HG03066 (cell line): ENCODE measurements at regions not wholly inside any gene's neighbourhood (a gene's known extent, or its start where the extent isn't known, plus 50 kb on each side); places are given as distances from the start of the nearest gene placed in this dataset.
"Not testable (repeated sequence)": the region's sequence is repeated elsewhere in the genome, so short reads cannot be mapped to it uniquely, and the experiment has no call there.

Source experiments
- ATAC-seq: cut with Tn5 transposase; IDR thresholded peaks from one replicate; pipeline ENCODE4 v1.9.1; 2021; ENCODE audit warnings: low read depth; ENCODE audit not compliant: unreplicated experiment

DNA sequence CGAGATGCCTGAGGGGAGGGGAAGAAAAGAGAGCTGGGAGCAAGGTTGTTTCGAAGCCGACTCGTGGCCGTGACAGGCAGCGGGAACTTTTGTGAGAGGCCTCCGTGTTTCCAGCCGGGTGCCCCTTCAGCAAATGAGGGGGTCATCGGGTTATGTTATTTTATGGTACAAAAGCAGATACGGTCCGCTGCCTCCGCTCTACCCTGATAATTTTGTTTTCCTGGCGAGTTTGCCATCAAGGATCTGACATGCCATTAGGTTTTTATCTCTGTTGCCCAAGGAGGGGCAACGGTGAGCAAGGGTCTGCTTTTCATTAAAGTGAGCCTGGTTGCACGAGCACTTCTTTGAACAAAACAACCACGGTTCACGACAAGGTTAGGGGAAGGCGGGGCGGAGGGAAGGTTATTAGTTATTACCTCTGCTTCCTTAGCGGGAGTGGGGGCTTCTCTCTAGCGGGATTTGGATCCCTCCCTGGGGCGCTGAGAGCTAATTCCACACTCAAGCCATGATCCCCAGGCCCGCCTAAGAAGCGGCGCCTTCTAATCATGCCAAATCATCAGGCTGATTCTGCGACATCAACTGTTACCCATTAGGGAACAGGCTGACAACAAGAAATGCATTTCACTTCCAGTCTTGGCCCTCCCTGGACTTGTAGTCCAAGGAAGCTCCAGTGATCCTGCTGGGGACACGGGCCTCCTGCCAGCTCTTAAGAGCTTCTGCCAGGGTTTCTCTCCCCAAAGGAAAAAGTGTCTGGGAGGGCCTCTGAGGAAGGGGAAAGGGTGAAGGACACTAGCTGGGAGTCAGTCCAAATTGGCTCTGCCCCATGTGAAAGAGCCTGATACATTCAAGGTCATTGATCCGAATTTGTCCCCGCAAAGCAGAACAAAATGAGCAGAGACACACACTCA is 617.7 kb downstream of the MID1IP1 start:
- ATAC-seq = no peak

DNA sequence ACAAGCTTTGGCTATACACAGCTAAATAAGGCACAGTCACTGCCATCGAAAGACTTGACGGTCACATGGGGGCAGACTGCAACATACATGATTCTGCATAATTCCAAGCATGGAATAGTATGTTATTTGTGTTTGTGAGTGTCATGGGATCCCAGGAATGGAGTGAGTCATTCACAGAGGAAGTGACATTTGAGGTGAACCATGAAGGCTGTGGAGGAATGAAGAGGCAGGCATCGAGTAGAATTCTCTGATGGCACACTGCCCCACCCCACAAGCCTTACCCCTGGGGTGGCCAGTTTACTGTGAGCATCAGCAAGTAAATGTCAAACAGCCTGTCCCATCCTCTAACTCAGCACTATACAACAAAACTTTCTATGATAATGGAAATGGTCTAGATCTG is 619.7 kb downstream of the MID1IP1 start:
- no peak for ATAC-seq

DNA sequence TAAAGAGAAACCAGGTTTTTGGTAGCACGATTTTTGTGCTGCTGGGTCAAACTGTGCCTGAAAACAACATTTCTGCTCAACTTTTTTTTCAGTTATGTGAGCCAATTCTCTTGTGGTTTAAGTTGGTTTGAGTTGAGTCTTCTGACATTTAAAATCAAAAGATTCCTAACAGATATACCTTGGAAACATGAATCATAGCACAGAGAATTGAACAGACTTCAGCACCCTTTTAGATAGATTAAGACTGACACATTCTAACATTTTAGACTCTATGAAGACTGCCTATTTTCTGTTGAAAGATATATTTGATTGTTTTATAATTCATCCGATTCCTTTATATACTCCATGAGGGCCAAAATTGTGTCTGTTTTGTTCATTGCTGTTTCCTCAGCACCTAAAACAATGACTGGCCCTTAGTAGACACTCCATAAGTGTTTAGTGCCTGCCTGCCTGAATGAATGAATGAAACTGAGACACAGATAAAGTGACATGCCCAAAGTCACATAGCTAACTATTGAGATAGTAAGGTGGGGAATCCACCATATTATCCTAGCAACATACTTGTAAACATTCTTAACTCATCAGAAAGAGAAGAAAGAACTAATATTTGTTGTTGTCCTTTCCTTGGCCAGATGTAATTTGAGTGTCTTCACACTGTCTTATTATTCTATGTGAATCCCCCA is 624.0 kb downstream of the MID1IP1 start:
- ATAC-seq = no peak

DNA sequence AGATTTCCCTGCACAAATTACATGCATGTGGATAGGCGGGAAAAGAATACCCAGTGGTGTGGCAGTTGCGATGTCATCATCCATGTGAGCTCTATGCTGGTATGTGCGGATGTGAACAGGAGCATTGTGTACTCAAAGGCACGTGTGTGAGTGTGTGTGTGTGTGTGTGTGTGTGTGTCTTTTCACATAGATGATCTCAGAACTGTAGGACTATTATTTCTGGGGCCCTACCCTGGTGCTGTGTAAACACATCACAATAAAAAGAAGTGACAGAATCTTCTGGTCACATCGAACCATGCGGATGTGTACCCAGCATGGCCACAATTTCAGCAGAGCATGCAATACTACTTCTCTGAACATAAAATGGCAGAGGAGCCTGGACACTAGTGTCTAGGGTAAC is 624.8 kb downstream of the MID1IP1 start:
- no peak for ATAC-seq

GRCh38 chrX:39427492-39427891 is 626.2 kb downstream of the MID1IP1 start:
- no peak for ATAC-seq

- no peak for ATAC-seq
Observed at GRCh38 chrX:39427906-39428305, 626.6 kb downstream of the MID1IP1 start.

GRCh38 chrX:39430551-39430950 is 629.3 kb downstream of the MID1IP1 start:
- ATAC-seq = no peak

DNA sequence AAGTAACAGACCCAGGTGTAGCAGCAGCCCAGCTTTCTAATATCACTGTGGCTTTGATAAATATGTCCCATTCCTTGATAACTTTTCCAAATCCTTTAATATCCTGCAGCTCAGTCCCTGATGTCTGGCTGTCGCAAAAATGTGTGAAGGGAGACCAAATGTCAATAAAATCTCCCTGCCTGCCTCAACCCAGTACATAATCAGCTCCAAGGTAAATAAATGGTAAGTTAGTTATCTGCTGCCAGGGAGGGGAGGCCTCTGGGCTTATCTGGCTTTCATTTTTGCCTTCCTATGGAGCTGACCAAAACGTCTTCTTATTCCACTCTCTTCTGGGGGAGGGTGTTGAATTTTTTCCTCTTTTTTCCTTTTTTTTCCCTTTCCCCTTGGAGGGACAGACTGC is 630.6 kb downstream of the MID1IP1 start:
- ATAC-seq = no peak

GRCh38 chrX:39434671-39435070 is 633.4 kb downstream of the MID1IP1 start:
- ATAC-seq = not testable (repeated sequence)

DNA sequence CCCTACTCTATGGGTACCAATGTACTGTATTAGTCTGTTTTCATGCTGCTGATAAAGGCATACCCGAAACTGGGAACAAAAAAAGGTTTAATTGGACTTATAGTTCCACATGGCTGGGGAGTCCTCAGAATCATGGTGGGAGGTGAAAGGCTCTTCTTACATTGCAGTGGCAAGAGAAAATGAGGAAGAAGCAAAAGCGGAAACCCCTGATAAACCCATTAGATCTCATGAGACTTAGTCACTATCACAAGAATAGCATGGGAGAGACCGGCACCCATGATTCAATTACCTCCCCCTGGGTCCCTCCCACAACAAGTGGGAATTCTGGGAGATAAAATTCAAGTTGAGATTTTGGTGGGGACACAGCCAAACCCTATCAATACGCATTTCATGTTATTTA is 635.3 kb downstream of the MID1IP1 start:
- not testable (repeated sequence) for ATAC-seq

DNA sequence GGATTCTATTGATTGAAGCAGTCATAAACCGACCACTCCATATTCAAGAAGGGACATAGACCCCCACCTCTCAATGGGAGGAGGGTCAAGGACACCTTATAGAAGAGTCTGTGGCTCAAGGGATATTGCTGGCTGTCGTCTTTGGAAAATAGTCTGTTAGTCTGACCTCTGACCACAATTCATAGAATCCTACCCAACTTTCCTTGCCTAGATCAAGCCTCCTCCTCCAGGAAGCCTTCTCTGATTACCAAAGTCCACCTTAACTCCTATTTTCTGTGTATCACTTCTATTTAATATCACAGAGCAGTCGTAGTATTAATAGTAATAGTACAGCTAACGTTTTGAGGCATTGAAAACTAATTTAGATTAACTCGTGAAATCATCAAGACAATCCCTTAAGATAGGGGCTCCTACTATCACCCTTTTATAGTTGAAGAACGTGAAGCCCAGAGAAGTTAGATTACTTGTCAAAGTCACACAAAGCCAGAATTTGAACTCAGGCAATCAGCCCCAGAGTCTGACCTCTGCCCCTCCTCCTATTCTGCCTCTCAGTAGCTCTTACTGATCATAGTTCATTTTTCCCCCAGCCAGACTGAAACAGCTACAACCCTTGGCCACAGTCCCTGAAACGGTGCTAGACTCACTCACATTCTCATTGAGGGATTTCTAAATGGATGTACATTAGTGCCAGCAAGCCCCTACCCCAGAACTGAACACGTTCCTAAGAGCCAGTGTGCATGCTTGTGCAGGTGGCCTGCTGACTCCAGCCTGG is 636.6 kb downstream of the MID1IP1 start:
- no peak for ATAC-seq

DNA sequence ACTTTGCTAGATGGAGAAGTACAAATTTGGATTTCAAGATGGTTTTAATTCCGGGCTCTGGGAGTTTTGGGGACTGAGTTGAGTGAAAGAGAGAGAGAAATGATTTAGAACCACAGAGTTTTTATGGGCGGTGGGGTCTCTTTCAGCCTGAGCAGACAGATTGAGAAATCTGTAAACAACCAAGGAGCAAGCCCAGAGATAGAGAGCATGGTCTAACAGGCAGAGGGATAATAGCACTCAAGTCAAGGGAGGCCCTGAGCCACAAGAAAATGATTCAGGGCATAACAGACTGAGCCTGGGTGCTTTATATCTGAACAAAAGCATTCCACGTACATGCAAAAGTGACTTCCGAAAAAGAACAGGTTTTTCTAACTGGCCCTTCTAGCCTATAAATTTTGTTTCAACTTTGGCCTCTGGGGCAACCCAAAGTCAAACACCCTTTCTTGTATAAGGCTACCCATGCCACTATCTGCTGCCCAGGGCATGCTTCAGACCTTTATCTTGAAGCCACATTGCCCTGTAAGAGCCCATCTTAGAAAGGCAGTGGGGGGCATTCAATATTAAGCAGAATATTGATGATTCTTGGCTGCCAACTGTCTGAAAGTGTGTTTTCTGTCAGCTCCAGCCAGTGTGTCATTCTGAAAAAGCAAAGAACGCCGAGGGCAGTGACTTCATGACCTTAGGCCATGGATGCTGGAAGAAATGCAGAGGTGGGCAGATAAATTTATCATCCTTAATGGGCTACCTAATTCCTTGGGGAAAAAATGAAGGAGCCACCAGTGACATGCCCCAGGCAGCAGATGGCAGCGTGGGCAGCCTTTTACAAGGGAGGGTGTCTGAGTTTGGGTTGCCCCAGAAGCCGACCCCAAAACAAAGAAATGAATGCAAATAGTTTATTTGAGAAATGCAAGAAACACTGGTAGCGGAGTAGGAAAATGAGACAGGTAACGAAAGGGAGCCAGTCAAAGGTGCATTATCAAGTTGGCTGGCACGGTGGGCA is 637.6 kb downstream of the MID1IP1 start:
- ATAC-seq = no peak

- no peak for ATAC-seq
Observed at GRCh38 chrX:39439906-39440798, 638.9 kb downstream of the MID1IP1 start.

GRCh38 chrX:39440799-39441284 is 639.6 kb downstream of the MID1IP1 start:
- ATAC-seq = no peak

- no peak for ATAC-seq
Observed at GRCh38 chrX:39442332-39442731, 641.1 kb downstream of the MID1IP1 start.

- no peak for ATAC-seq
Observed at GRCh38 chrX:39443240-39443639, 642.0 kb downstream of the MID1IP1 start.

- no peak for ATAC-seq
Observed at GRCh38 chrX:39445336-39445735, 644.1 kb downstream of the MID1IP1 start.

- ATAC-seq = no peak
Observed at GRCh38 chrX:39449352-39449751, 648.1 kb downstream of the MID1IP1 start.
